GM21723 (cell line): ENCODE measurements at regions not wholly inside any gene's neighbourhood (a gene's known extent, or its start where the extent isn't known, plus 50 kb on each side); places are given as distances from the start of the nearest gene placed in this dataset.

Source experiments
- ATAC-seq: cut with Tn5 transposase; IDR thresholded peaks from one replicate; pipeline ENCODE4 v1.9.1; 2021; ENCODE audit warnings: mild to moderate bottlenecking, moderate library complexity; ENCODE audit not compliant: unreplicated experiment

- ATAC-seq: no peak
Measured at GRCh38 chr3:162274070-162274469, 777.5 kb downstream of the OTOL1 start.

- ATAC-seq: no peak
Measured at GRCh38 chr3:162278834-162279233, 782.2 kb downstream of the OTOL1 start.

- no peak for ATAC-seq
Measured at GRCh38 chr3:162285259-162285658, 788.7 kb downstream of the OTOL1 start.

DNA sequence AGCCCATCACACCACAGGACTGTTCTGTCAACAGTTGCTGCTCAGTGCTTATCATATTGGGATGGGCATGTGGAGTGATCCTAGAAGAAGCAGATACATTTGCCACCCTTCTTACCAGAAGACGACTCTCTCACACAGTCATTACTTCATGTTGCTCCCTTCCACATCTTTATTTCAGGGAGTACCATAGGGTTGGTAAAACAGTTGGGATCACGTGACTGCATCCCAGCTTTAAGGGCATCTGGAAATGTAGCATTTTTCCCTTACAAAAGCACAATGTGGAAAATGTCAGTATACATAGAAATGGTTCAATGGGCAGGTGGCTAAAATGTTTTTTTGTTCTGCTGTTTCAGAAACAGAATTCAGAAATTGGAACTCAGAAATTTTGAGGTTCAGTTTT, 791.0 kb downstream of the OTOL1 start:
- ATAC-seq: no peak

DNA sequence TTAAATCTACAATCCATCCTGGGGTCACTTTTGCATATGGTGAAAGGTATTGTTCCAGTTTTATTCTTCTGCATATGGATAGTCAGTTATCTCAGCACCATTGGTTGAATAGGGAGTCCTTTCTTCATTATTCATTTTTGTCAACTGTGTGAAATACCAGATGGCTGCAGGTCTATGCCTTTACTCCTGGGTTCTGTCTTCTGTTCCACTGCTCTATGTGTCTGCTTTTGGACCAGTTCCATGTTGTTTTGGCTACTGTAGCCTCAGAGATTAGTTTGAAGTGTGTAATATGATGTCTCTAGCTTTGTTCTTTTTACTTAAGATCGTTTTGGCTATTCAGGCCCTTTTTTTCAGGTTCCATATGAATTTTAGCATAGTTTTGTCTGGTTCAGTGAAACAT, 795.8 kb downstream of the OTOL1 start:
- ATAC-seq: no peak

- ATAC-seq: no peak
Measured at GRCh38 chr3:162295323-162295983, 798.8 kb downstream of the OTOL1 start.

GRCh38 chr3:162302983-162303624, 806.5 kb downstream of the OTOL1 start:
- no peak for ATAC-seq

DNA sequence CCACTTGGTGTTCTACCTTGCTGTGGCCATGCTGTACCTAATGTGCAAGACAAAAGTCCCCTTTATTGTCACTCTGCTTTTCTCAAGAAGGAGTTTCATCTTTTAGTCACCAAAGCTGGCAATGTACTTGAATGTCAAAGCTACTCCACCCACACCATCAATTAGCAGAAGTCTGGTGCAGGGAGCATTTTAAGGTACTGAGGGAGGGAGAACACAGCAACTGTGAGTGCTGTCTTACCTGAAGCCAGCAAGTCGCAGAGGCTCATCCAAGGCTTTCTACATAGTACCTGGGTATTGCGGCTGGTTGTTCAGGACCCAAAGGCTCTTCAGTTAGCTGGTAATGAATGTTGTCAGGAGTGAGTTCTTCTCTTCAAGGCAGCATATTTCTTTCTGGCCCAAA, 820.4 kb downstream of the OTOL1 start:
- ATAC-seq: no peak

DNA sequence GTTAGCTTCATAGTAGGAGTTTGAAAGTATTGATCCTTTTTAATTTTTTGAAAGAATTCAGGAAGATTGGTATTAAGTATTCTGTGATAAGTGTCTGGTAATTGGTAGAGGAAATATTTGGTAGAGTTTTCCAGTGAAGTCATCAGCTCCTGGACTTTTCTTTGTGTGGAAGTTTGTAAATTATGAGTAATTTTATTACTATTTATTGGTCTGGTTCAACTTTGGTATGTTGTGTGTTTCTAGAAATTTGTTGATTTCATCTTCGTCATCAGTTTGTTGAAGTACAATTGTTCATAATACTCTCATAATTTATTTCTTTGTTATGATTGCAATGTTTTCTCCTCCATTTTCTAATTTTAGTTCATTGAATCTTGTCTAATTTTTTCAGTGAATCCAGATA, 832.0 kb downstream of the OTOL1 start:
- ATAC-seq: no peak

DNA sequence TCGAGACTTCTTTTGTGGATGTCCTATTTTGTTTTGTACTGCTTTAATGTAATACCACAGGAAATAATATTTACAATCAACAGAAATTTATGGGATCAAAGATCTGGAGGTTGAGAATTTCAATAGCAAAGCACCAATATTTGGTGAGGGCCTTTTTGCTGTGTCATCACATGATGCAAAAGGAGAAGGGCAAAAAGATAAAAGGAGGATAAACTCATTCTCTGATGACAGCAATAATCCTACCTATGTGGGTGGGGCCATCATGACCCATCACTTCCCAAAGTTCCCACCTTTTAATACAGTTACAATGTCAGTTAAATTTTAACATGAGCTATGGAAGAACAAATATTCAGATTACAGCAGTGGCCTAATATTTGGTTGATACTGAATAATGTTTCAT, 832.9 kb downstream of the OTOL1 start:
- no peak for ATAC-seq

- ATAC-seq: no peak
Measured at GRCh38 chr3:162332344-162332743, 835.7 kb downstream of the OTOL1 start.

DNA sequence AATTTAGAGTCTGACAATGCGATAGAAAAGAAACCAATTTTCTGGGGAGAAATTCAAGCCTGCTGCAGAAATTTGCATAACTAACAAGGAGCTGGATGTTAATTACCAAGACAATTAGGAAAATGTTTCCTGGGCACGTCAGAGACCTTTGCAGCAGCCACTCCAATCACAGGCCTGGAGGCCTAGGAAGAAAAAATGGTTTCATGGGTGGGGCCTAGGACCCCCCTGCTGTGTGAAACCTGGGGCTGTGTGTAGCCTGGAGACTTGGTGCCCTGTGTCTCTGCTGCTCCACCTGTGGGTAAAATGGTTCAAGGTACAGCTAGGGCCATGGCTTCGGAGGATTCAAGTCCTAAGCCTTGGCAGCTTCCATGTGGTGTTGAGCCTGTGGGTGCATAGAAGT, 837.9 kb downstream of the OTOL1 start:
- no peak for ATAC-seq

GRCh38 chr3:162337630-162338029, 841.0 kb downstream of the OTOL1 start:
- no peak for ATAC-seq

DNA sequence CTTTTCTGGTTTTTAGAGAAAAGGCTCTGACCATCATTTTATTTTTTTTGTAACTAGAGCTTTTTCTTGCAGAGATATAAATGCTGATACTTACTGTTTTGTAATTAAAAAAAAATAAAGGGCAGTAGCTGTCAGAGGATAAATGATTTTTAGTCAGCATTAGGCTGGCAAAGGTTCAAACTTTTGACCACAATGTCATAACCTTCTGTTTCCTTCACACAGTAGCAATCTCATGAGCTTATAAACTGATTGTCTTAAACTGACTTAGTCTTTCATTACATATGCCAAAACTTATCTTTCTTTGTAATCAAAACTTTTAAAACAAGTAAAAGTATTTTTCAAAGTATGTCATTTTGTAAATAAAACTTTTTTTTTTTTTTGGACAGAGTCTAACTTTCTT, 841.9 kb downstream of the OTOL1 start:
- ATAC-seq: no peak

- no peak for ATAC-seq
Measured at GRCh38 chr3:162348912-162349311, 852.3 kb downstream of the OTOL1 start.

DNA sequence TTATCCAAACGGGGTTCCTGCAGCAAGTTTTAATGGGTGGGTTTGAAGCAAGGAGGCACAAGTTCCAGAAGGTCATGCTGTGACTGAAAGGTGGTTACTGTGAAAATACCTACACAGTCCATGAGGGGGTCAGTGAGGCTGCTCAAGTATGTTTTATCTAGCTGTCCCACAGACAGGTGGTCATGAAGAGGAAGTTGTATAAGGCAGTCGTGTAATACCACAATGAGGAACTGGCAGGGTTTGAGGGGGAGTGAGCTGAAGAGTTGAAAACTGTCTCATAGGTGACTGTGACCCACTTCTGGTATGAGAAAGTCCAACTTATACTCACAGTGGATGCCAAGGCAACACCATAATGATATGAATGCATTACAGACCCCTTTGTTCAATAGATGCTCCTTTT, 856.8 kb downstream of the OTOL1 start:
- no peak for ATAC-seq

GRCh38 chr3:162354356-162354755, 857.7 kb downstream of the OTOL1 start:
- ATAC-seq: no peak

DNA sequence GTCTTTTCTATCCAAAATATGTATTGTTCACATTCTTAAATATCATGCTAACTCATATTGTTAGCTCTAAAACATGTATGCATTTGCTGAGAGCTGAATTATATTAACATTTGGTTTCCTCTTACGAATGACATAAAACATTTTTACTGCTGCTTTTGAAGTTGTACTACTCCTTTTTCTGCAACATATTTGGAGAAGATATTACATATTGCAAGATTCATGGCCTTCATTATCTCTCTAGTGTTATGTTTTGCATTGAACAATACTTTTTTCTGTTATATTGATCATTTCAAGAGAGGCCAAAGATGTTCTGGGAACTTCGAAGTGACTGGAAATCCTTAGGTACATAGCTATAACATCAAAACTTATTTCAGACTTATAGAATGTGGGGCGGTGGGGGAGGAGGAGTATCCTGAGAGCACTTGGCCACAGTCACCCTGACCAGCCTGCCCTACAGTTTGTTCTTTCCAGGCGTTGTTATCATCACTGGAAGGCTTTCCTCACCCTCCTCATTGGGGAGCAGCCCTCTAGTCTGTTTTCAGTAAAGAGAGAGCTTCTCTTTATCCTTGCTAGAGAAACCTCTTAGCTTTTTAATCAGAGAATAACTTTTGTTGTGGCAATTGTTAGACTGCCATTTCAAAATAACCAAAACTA, 868.6 kb downstream of the OTOL1 start:
- ATAC-seq: no peak

DNA sequence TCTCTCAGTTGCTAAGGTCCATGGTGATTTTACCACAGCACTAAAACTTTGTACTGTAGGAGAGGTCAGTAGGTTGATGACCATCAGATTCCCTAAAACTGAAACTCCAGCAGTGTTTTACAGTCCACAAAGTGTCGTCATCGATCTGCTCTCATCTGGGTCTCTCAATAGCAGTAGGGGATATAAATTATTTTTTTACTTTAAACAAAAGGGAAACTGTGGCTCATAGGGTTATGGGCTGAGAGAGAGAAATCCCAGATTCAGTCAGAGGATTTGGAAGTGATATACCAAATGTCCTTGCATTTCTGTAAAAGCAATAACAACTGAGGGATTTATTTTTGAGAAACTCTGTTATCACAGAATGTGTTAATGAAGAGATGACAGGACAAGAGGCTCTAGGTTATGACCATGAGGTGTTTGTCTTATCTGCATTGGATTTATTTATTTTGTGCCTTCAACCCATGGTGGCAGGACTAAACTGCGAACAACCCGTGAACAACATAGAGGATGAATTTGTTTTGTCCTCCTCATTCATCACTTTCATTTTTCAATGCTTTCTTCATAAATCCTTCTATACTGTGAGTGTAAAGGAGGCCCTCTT, 869.7 kb downstream of the OTOL1 start:
- ATAC-seq: no peak

DNA sequence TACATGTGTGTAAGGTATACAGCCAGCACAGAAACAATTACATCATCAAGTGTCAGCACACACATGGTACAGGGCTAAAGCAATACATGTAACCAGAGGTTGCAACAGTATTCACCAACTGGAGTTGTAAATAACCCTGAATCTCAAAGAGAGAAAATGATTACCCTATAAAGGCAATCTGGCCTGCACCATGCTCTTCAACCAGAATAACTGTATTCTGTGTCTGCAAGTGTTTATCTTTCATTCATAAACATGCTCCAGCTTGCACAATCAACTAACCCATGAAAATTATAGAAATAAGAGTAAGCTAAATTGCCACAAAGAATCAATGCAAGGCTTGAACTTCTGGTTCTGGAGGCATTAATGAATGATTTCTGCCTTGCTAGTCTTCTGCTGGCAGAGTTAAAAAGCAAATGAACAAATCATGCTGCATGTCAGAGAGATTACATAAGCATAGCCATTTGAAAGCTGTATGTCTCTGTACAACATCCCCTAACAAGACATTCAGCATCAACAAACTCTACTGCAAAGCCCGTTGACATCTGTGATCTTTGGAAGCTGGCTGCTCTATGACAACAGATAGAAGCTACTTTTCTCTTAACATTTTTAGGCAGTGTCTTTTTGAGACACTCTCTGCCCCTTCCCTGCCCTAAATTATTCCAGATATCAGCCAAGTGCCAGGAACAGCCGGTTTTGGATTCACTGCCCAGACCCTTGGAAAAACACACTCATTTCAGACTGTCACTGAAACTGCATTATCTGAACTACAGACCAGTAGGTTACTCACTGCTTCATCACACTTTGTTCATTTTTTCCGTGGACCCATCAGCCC, 871.0 kb downstream of the OTOL1 start:
- ATAC-seq: no peak

GRCh38 chr3:162368417-162368816, 871.8 kb downstream of the OTOL1 start:
- ATAC-seq: no peak
